Neural cell (in vitro differentiated cells): ENCODE measurements at regions not wholly inside any gene's neighbourhood (a gene's known extent, or its start where the extent isn't known, plus 50 kb on each side); places are given as distances from the start of the nearest gene placed in this dataset.

ENCODE experiments used
- H2AFZ ChIP-seq: fragments of 200-600, 300-800 bp; sonication (generic), shearing (Covaris generic); 2 replicates; pipeline ENCODE4 v1.6.0; 2014; ENCODE audit warnings: low read depth, mild to moderate bottlenecking, antibody characterized with exemption, low read length, moderate library complexity
- H3F3A ChIP-seq: fragments of 200-600 bp; shearing (Covaris generic); 2 replicates; pipeline ENCODE4 v1.6.1; 2016; ENCODE audit warnings: mild to moderate bottlenecking, moderate library complexity, mixed read lengths, antibody characterized with exemption, low read length; ENCODE audit not compliant: insufficient read depth, poor library complexity, severe bottlenecking
- H3K27ac ChIP-seq: fragments of 200-600, 300-800 bp; sonication (generic), shearing (Covaris generic); 2 replicates; pipeline ENCODE4 v1.5.1; 2014; ENCODE audit warnings: mild to moderate bottlenecking, low read length, moderate library complexity
- H3K27me3 ChIP-seq: fragments of 300-800, 200-600 bp; sonication (generic), shearing (Covaris generic); 2 replicates; pipeline ENCODE4 v1.6.0; 2014; ENCODE audit warnings: mild to moderate bottlenecking, low read depth, low read length, moderate library complexity; ENCODE audit not compliant: insufficient read depth
- H3K36me3 ChIP-seq: fragments of 300-800, 200-600 bp; sonication (generic), shearing (Covaris generic); 2 replicates; pipeline ENCODE4 v1.5.1; 2014; ENCODE audit warnings: mild to moderate bottlenecking, antibody characterized with exemption, low read length, moderate library complexity; ENCODE audit not compliant: insufficient read depth
- H3K4me2 ChIP-seq: fragments of 300-800, 200-600 bp; sonication (generic), shearing (Covaris generic); 2 replicates; pipeline ENCODE4 v1.6.0; 2014; ENCODE audit warnings: mild to moderate bottlenecking, low read length
- H3K4me3 ChIP-seq: fragments of 300-800, 200-600 bp; sonication (generic), shearing (Covaris generic); 2 replicates; pipeline ENCODE4 v1.5.1; 2014; ENCODE audit warnings: mild to moderate bottlenecking, low read length, moderate library complexity
- H3K79me2 ChIP-seq: fragments of 200-600 bp; shearing (Covaris generic); replicated peaks from 2 replicates; pipeline ENCODE4 v1.6.0; 2014; ENCODE audit warnings: mild to moderate bottlenecking, low read length, moderate library complexity; ENCODE audit not compliant: insufficient read depth
- H3K9ac ChIP-seq: fragments of 300-800, 200-600 bp; sonication (generic), shearing (Covaris generic); 2 replicates; pipeline ENCODE4 v1.6.1; 2016; ENCODE audit warnings: mild to moderate bottlenecking, low read length, mixed read lengths
- H3K9me2 ChIP-seq: fragments of 200-600 bp; shearing (Covaris generic); 2 replicates; pipeline ENCODE4 v1.6.1; 2016; ENCODE audit warnings: mild to moderate bottlenecking, low read length, mixed read lengths; ENCODE audit not compliant: insufficient read depth
- H3K9me3 ChIP-seq: fragments of 200-600, 300-800 bp; sonication (generic), shearing (Covaris generic); 2 replicates; pipeline ENCODE4 v1.6.1; 2016; ENCODE audit warnings: mild to moderate bottlenecking, mixed run types, low read length, moderate library complexity, mixed read lengths
- H4K20me1 ChIP-seq: fragments of 200-600 bp; shearing (Covaris generic); 2 replicates; pipeline ENCODE4 v1.6.1; 2016; ENCODE audit warnings: mild to moderate bottlenecking, mixed run types; ENCODE audit not compliant: insufficient read depth
- EP300 ChIP-seq: fragments of 450-650 bp; conservative IDR thresholded peaks from 2 replicates; pipeline ENCODE4 v1.6.1; 2014; ENCODE audit warnings: antibody characterized with exemption, mild to moderate bottlenecking, moderate library complexity; ENCODE audit not compliant: poor library complexity, severe bottlenecking
- EZH2 ChIP-seq: fragments of 200-600, 300-800 bp; shearing (Covaris generic), sonication (generic); IDR thresholded peaks from 2 replicates; pipeline ENCODE4 v1.6.1; 2014; ENCODE audit warnings: antibody characterized with exemption, low read length, borderline replicate concordance, mild to moderate bottlenecking; ENCODE audit not compliant: insufficient read depth, poor library complexity, severe bottlenecking
- MXI1 ChIP-seq: fragments of 450-650 bp; conservative IDR thresholded peaks from 2 replicates; pipeline ENCODE4 v1.6.1; 2014; ENCODE audit warnings: antibody characterized with exemption, mild to moderate bottlenecking; ENCODE audit not compliant: poor library complexity, severe bottlenecking
- POLR2AphosphoS5 ChIP-seq: IDR thresholded peaks from 2 replicates; pipeline ENCODE4 v1.6.1; 2012
- RAD21 ChIP-seq: fragments of 450-650 bp; conservative IDR thresholded peaks from 2 replicates; pipeline ENCODE4 v1.6.1; 2014; ENCODE audit warnings: antibody characterized with exemption, mild to moderate bottlenecking, moderate library complexity
- SMC3 ChIP-seq: fragments of 450-650 bp; conservative IDR thresholded peaks from 2 replicates; pipeline ENCODE4 v1.6.1; 2014; ENCODE audit warnings: antibody characterized with exemption, mild to moderate bottlenecking, moderate library complexity; ENCODE audit not compliant: poor library complexity
- TAF1 ChIP-seq: IDR thresholded peaks from 2 replicates; pipeline ENCODE4 v1.6.1; 2012; ENCODE audit warnings: low read depth
- TF ChIP-seq, protein P1 (sequence below): IDR thresholded peaks from 2 replicates; pipeline ENCODE4 v1.6.1; 2012; ENCODE audit warnings: borderline replicate concordance
- TF ChIP-seq, protein P2 (sequence below): fragments of 450-650 bp; IDR thresholded peaks from 2 replicates; pipeline ENCODE4 v1.5.1; 2014; ENCODE audit warnings: antibody characterized with exemption, mild to moderate bottlenecking, moderate library complexity; ENCODE audit not compliant: poor library complexity, severe bottlenecking

- Histone ChIP-seq H2AFZ (no peak overlapping the region), H3K79me2 (no peaks in the 10 kb centered on the region), H3K27me3 (no peaks in the 10 kb centered on the region), H3K4me2 (no peak overlapping the region), H3K36me3 (no peaks in the 10 kb centered on the region), H4K20me1 (no peaks in the 10 kb centered on the region), H3K9me3 (no peaks in the 10 kb centered on the region), H3K27ac (no peak overlapping the region), H3K4me3 (no peak overlapping the region), H3K9ac (no peak overlapping the region), H3F3A (no peaks in the 10 kb centered on the region), H3K9me2 (no peaks in the 10 kb centered on the region)
- TF ChIP-seq EP300: no peak
- no peak for TF ChIP-seq EZH2
- TF ChIP-seq TAF1: no peak
- TF ChIP-seq SMC3: no peak
- no peak for TF ChIP-seq MXI1
- TF ChIP-seq, protein P1, sequence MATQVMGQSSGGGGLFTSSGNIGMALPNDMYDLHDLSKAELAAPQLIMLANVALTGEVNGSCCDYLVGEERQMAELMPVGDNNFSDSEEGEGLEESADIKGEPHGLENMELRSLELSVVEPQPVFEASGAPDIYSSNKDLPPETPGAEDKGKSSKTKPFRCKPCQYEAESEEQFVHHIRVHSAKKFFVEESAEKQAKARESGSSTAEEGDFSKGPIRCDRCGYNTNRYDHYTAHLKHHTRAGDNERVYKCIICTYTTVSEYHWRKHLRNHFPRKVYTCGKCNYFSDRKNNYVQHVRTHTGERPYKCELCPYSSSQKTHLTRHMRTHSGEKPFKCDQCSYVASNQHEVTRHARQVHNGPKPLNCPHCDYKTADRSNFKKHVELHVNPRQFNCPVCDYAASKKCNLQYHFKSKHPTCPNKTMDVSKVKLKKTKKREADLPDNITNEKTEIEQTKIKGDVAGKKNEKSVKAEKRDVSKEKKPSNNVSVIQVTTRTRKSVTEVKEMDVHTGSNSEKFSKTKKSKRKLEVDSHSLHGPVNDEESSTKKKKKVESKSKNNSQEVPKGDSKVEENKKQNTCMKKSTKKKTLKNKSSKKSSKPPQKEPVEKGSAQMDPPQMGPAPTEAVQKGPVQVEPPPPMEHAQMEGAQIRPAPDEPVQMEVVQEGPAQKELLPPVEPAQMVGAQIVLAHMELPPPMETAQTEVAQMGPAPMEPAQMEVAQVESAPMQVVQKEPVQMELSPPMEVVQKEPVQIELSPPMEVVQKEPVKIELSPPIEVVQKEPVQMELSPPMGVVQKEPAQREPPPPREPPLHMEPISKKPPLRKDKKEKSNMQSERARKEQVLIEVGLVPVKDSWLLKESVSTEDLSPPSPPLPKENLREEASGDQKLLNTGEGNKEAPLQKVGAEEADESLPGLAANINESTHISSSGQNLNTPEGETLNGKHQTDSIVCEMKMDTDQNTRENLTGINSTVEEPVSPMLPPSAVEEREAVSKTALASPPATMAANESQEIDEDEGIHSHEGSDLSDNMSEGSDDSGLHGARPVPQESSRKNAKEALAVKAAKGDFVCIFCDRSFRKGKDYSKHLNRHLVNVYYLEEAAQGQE: no peak
- TF ChIP-seq, protein P2, sequence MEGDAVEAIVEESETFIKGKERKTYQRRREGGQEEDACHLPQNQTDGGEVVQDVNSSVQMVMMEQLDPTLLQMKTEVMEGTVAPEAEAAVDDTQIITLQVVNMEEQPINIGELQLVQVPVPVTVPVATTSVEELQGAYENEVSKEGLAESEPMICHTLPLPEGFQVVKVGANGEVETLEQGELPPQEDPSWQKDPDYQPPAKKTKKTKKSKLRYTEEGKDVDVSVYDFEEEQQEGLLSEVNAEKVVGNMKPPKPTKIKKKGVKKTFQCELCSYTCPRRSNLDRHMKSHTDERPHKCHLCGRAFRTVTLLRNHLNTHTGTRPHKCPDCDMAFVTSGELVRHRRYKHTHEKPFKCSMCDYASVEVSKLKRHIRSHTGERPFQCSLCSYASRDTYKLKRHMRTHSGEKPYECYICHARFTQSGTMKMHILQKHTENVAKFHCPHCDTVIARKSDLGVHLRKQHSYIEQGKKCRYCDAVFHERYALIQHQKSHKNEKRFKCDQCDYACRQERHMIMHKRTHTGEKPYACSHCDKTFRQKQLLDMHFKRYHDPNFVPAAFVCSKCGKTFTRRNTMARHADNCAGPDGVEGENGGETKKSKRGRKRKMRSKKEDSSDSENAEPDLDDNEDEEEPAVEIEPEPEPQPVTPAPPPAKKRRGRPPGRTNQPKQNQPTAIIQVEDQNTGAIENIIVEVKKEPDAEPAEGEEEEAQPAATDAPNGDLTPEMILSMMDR: no peak
- no peak for TF ChIP-seq POLR2AphosphoS5
- TF ChIP-seq RAD21: no peak
Observed at GRCh38 chr17:33580215-33580614, 287.1 kb upstream of the ASIC2 start.

DNA sequence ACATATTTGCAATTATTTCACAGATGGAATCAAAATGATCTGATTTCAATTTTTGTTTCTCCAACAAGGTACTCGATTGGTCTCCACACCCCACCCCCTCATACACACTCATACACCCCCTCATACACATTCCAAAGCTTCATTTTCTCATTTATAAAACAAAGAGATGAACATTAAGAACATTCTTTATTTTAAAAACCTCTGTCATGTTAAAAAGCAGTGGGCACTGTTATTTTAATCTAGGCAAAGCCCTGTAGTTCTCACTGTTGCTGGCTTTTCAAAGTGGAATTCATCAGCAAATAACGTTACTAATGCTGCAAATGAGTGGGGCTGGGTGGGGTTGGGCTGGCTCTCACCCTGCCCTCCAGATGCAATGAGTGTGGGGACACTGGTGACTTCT is 289.6 kb upstream of the ASIC2 start:
- no peaks in the 10 kb centered on the region for H3K36me3 ChIP-seq
- no peak overlapping the region for H2AFZ ChIP-seq
- H3F3A ChIP-seq: no peaks in the 10 kb centered on the region
- no peaks in the 10 kb centered on the region for H3K9me2 ChIP-seq
- TF ChIP-seq, protein P1: no peak
- TF ChIP-seq EP300 (no peak), MXI1 (no peak), EZH2 (no peak), POLR2AphosphoS5 (no peak), TAF1 (no peak), SMC3 (no peak)
- TF ChIP-seq, protein P2: no peak
- no peaks in the 10 kb centered on the region for H3K27me3 ChIP-seq
- no peak overlapping the region for H3K9ac ChIP-seq
- peak overlapping the region; percentile 53 for H3K27ac ChIP-seq
- H3K4me3 ChIP-seq: no peak overlapping the region
- H3K4me2 ChIP-seq: no peak overlapping the region
- H3K79me2 ChIP-seq: no peaks in the 10 kb centered on the region
- H4K20me1 ChIP-seq: no peaks in the 10 kb centered on the region
- no peaks in the 10 kb centered on the region for H3K9me3 ChIP-seq
